CD4-positive, CD25-positive, alpha-beta regulatory T cell (primary cell): ENCODE measurements at regions not wholly inside any gene's neighbourhood (a gene's known extent, or its start where the extent isn't known, plus 50 kb on each side); places are given as distances from the start of the nearest gene placed in this dataset.

ENCODE experiments used
- ATAC-seq, 2 donors: fragments of 150-1000 bp; cut with Tn5 transposase; one replicate each; pipeline ENCODE4 v1.10.0; 2021; ENCODE audit warnings: low read depth in 2 of 2, moderate number of reproducible peaks in 2 of 2, moderate library complexity in 1 of 2
- DNase-seq, 3 donors: peaks; one replicate each; pipeline versions ENCODE4 v3.0.0 to v3.0.0-alpha.2; 2012 to 2022; ENCODE audit warnings: mixed read lengths in 1 of 3
- H3K27ac ChIP-seq: one replicate; pipeline ENCODE4 v1.7.0; 2013; ENCODE audit warnings: mild to moderate bottlenecking, low read length; ENCODE audit not compliant: insufficient read depth, poor library complexity, severe bottlenecking
- H3K27me3 ChIP-seq: one replicate; pipeline ENCODE4 v1.7.0; 2013; ENCODE audit warnings: low read length; ENCODE audit not compliant: control insufficient read depth, insufficient read depth
- H3K36me3 ChIP-seq: one replicate; pipeline ENCODE4 v1.7.0; 2013; ENCODE audit warnings: mild to moderate bottlenecking, low read length, moderate library complexity; ENCODE audit not compliant: control insufficient read depth, insufficient read depth
- H3K4me1 ChIP-seq: 2 replicates; pipeline ENCODE4 v1.7.0; 2013; ENCODE audit warnings: mild to moderate bottlenecking, low read length; ENCODE audit not compliant: insufficient read depth, control insufficient read depth, poor library complexity, severe bottlenecking
- H3K4me3 ChIP-seq: one replicate; pipeline ENCODE4 v1.7.0; 2013; ENCODE audit warnings: low read depth, mild to moderate bottlenecking, low read length, moderate library complexity
- H3K9me3 ChIP-seq, 2 experiments: 1 replicate in 1 of 2; 2 replicates in 1 of 2; pipeline ENCODE4 v1.7.0; 2013; ENCODE audit warnings: low read length in 2 of 2, mild to moderate bottlenecking in 1 of 2, moderate library complexity in 1 of 2; ENCODE audit not compliant: control insufficient read depth in 2 of 2
- H3K27ac Mint-ChIP-seq, 3 donors: one replicate each; pipeline ENCODE4 v1.8.0; 2020 to 2022; ENCODE audit warnings: mild to moderate bottlenecking in 3 of 3, mixed read lengths in 3 of 3, moderate library complexity in 2 of 3
- H3K27me3 Mint-ChIP-seq: one replicate; pipeline ENCODE4 v1.8.0; 2022; ENCODE audit warnings: mild to moderate bottlenecking, mixed read lengths
- H3K36me3 Mint-ChIP-seq: one replicate; pipeline ENCODE4 v1.8.0; 2020; ENCODE audit warnings: mixed read lengths
- H3K4me1 Mint-ChIP-seq, 4 donors: one replicate each; pipeline ENCODE4 v1.8.0; 2020 to 2022; ENCODE audit warnings: mixed read lengths in 4 of 4, mild to moderate bottlenecking in 1 of 4
- H3K4me3 Mint-ChIP-seq, 4 donors: one replicate each; pipeline ENCODE4 v1.8.0; 2020 to 2022; ENCODE audit warnings: mild to moderate bottlenecking in 4 of 4, mixed read lengths in 4 of 4, moderate library complexity in 3 of 4
- H3K9me3 Mint-ChIP-seq, 7 donors: one replicate each; pipeline ENCODE4 v1.8.0; 2020 to 2022; ENCODE audit warnings: mixed read lengths in 7 of 7, mild to moderate bottlenecking in 3 of 7, moderate library complexity in 2 of 7

DNA sequence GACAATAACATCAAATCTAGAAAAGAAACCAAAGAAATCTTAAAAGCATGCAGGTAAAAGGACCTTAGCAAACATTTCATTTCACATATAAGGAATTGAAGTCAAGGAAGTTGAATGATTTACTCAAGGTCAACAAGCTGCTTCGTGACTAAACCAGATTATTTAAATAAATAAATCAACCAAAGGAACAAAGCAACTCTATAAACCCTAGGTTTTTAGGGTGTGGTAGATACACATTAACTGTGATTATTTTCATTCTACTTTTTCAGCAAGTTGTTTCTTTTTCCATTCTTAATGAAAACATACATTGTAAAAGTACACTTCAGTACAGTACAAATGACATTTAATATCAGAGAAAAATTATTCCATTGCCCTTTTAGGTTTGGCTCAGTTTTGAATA is 382.0 kb upstream of the STEAP1 start:
- Mint-ChIP-seq H3K27me3 (no peaks in the 10 kb centered on the region), H3K4me1 (no peaks in the 10 kb centered on the region), H3K4me3 (no peak overlapping the region), H3K27ac (no peak overlapping the region), H3K9me3 (peaks cover 0 to 6% (median 3%) of the 10 kb centered on the region in 7 donors), H3K36me3 (no peaks in the 10 kb centered on the region)
- H3K27me3 ChIP-seq: no peaks in the 10 kb centered on the region
- ATAC-seq: no peak
- no peaks in the 10 kb centered on the region for H3K4me1 ChIP-seq
- H3K9me3 ChIP-seq: no peaks in the 10 kb centered on the region
- no peak overlapping the region for H3K27ac ChIP-seq
- DNase-seq: no peak
- no peak overlapping the region for H3K4me3 ChIP-seq
- no peaks in the 10 kb centered on the region for H3K36me3 ChIP-seq

DNA sequence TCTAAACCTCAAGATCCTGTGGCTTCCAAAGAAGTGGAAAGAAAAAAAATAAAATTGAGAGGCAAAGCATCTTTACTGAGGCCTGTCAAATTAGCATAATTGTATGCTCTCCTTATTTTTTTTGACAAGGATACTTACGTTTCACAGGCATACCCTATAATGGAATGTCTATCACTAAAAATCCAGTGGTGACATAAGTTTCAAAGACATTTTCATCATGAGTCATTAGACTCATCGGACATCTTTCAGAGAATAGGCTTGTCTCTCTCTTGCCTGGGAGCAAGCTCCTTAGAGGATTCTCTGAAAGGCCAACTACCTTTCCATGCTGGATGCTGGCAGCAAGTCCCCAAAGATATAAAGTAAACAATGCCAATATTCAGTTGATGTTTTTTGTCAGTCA is 380.7 kb upstream of the STEAP1 start:
- Mint-ChIP-seq H3K27me3 (no peaks in the 10 kb centered on the region), H3K36me3 (no peaks in the 10 kb centered on the region), H3K4me3 (no peak overlapping the region), H3K27ac (no peak overlapping the region), H3K9me3 (peaks cover 0 to 4% (median 1%) of the 10 kb centered on the region in 7 donors), H3K4me1 (no peaks in the 10 kb centered on the region)
- DNase-seq (no peak), ATAC-seq (no peak)
- Histone ChIP-seq H3K36me3 (no peaks in the 10 kb centered on the region), H3K27ac (no peak overlapping the region), H3K4me1 (no peaks in the 10 kb centered on the region), H3K9me3 (no peaks in the 10 kb centered on the region), H3K4me3 (no peak overlapping the region), H3K27me3 (no peaks in the 10 kb centered on the region)

DNA sequence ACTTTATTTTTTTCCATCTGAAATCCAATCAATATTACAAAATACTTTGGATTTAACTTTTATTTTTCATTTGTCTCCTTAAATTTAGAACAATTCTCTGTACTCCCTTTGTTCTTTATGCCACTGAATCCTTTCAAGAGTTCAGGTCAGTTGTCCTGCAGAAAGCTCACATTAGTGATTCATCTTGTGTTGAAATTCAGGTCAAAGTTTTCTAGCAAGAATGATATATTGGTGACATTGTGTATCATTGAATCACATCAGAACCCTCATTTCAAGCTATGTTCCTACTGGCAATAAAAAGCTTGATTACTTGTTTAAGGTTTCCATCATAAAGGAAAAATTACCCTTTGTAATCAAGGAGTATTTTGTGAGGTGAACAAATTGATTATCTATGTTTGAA is 378.8 kb upstream of the STEAP1 start:
- Histone ChIP-seq H3K4me1 (no peaks in the 10 kb centered on the region), H3K36me3 (no peaks in the 10 kb centered on the region), H3K9me3 (no peaks in the 10 kb centered on the region), H3K4me3 (no peak overlapping the region), H3K27me3 (no peaks in the 10 kb centered on the region), H3K27ac (no peak overlapping the region)
- no peak for ATAC-seq
- H3K4me1 Mint-ChIP-seq: no peaks in the 10 kb centered on the region
- H3K4me3 Mint-ChIP-seq: no peak overlapping the region
- H3K27me3 Mint-ChIP-seq: no peaks in the 10 kb centered on the region
- H3K9me3 Mint-ChIP-seq: peaks cover 0 to 4% (median 2%) of the 10 kb centered on the region in 7 donors
- no peaks in the 10 kb centered on the region for H3K36me3 Mint-ChIP-seq
- H3K27ac Mint-ChIP-seq: no peak overlapping the region
- no peak for DNase-seq

DNA sequence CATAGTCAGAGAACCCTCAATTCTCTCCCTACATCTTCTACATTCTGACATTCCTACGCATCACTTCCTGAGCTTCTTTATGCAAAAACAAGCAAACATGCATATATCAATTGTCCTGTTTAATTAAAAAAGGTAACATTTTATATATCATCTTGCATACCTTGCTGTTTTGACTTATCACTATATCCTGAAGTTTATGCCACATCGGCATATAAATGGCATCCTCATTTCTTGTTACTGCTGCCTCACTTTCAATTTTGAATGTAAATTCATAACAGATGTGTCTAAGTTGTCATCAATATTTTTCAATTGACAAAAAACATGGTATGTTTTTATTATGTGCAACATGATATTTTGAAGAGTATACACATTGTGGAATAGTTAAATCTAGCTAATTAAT is 377.3 kb upstream of the STEAP1 start:
- Mint-ChIP-seq H3K36me3 (no peaks in the 10 kb centered on the region), H3K4me3 (no peak overlapping the region), H3K9me3 (peaks cover 0 to 9% (median 3%) of the 10 kb centered on the region in 7 donors), H3K4me1 (no peaks in the 10 kb centered on the region), H3K27me3 (no peaks in the 10 kb centered on the region), H3K27ac (no peak overlapping the region)
- no peaks in the 10 kb centered on the region for H3K4me1 ChIP-seq
- H3K27me3 ChIP-seq: no peaks in the 10 kb centered on the region
- H3K4me3 ChIP-seq: no peak overlapping the region
- H3K36me3 ChIP-seq: no peaks in the 10 kb centered on the region
- no peak for DNase-seq
- no peak overlapping the region for H3K27ac ChIP-seq
- no peaks in the 10 kb centered on the region for H3K9me3 ChIP-seq
- ATAC-seq: no peak

DNA sequence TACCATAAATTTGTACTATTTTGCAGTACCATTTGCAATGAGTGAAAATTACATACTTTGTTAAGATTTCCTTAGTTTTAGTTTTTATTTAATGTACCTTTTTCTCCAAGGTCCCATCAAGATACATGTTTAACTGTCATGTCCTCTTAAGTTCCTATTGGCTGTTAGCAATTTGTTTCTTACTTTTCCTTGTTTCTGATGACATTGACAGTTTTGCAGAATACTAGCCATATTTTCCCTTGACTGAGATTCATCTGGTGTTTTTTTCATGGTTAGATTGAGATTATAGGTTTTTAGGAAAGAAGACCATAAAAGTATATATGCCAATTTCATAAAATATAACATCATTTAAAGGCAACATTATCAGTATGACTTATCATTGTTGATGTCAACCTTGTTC is 376.8 kb upstream of the STEAP1 start:
- Mint-ChIP-seq H3K36me3 (no peaks in the 10 kb centered on the region), H3K27me3 (no peaks in the 10 kb centered on the region), H3K4me3 (no peak overlapping the region), H3K9me3 (peaks cover 0 to 9% (median 3%) of the 10 kb centered on the region in 7 donors), H3K4me1 (no peaks in the 10 kb centered on the region), H3K27ac (no peak overlapping the region)
- Histone ChIP-seq H3K27ac (no peak overlapping the region), H3K4me3 (no peak overlapping the region), H3K4me1 (no peaks in the 10 kb centered on the region), H3K27me3 (no peaks in the 10 kb centered on the region), H3K9me3 (no peaks in the 10 kb centered on the region), H3K36me3 (no peaks in the 10 kb centered on the region)
- ATAC-seq: no peak
- DNase-seq: no peak

DNA sequence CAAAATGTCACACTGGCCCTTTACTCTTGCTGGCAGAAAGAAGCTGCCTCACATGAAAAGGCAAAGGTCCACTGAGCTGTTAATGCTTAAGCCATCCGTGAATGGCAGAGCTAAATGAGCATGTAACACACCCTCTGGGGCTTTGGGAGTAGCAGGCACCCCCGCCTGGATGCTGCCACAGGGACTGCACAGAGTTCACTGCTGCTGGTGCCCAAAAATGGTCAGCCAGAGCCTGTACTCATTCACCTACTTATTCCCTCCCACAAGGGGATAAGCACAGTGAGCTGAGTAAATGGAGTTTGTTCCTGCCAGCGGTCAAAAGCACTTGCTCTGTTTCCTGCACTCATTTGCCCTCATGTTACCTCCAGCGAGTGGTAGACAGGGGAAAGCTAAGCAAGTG is 374.0 kb upstream of the STEAP1 start:
- H3K4me1 Mint-ChIP-seq: no peaks in the 10 kb centered on the region
- peaks cover 0 to 21% (median 6%) of the 10 kb centered on the region in 7 donors for H3K9me3 Mint-ChIP-seq
- Histone ChIP-seq H3K27me3 (no peaks in the 10 kb centered on the region), H3K4me3 (no peak overlapping the region), H3K9me3 (no peaks in the 10 kb centered on the region), H3K27ac (no peak overlapping the region), H3K36me3 (no peaks in the 10 kb centered on the region), H3K4me1 (no peaks in the 10 kb centered on the region)
- H3K27ac Mint-ChIP-seq: no peak overlapping the region
- ATAC-seq (no peak), DNase-seq (no peak)
- no peaks in the 10 kb centered on the region for H3K36me3 Mint-ChIP-seq
- no peaks in the 10 kb centered on the region for H3K27me3 Mint-ChIP-seq
- no peak overlapping the region for H3K4me3 Mint-ChIP-seq

DNA sequence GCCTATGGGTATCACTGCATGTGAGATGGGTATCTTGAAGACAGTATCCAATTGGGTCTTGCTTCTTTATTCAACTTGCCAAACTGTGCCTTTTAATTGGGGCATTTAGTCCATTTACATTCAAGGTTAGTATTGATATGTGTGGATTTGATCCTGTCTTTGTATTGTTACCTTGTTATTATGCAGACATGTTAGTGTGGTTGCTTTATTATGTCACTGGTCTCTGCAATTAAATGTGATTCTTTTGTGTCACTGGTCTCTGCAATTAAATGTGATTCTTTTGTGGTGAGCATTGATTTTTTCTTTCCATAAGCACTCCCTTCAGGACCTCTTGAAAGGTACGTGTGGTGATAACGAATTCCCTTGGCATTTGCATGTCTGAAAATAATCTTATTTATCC is 357.8 kb upstream of the STEAP1 start:
- Histone ChIP-seq H3K36me3 (no peaks in the 10 kb centered on the region), H3K27me3 (no peaks in the 10 kb centered on the region), H3K4me1 (no peaks in the 10 kb centered on the region), H3K27ac (no peak overlapping the region), H3K4me3 (no peak overlapping the region), H3K9me3 (peaks cover 0 to 4% of the 10 kb centered on the region in 2 experiments)
- H3K9me3 Mint-ChIP-seq: peaks cover 3 to 35% (median 7%) of the 10 kb centered on the region in 7 donors
- no peak overlapping the region for H3K4me3 Mint-ChIP-seq
- ATAC-seq: no peak
- H3K27me3 Mint-ChIP-seq: no peaks in the 10 kb centered on the region
- H3K36me3 Mint-ChIP-seq: no peaks in the 10 kb centered on the region
- no peaks in the 10 kb centered on the region for H3K4me1 Mint-ChIP-seq
- no peak for DNase-seq
- H3K27ac Mint-ChIP-seq: no peak overlapping the region

DNA sequence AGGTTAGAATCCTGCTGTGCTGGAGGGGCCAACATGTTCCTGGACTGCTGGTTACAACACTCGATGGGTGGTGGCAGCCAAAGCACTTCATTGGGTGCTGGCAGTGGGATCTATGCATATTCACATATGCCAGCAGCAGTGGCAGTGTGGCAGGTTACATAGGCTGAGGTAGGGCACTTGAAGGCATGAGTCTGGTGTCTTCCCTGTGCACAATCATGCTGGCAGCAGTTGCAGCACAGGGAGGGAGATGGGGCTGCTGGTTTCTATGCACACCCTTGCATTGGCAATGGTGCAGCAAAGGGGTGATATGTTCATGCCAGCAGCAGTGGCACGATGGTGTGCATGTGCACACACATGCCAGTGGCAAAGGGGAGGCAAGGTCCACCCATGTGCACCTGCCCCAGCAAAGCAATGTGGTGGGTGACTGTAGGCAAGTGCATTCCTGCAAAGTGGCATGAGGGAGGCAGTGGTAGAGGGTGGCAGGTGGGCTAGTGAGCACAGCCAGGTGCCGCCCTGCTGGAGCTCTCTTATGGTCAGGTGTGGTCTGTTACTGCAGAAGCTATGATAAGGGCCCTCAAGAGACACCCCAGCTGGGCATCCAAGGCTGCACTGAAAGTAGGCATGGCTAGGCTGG is 356.2 kb upstream of the STEAP1 start:
- DNase-seq: no peak
- Mint-ChIP-seq H3K9me3 (peaks cover 2 to 28% (median 5%) of the 10 kb centered on the region in 7 donors), H3K27me3 (no peaks in the 10 kb centered on the region), H3K27ac (no peak overlapping the region), H3K36me3 (no peaks in the 10 kb centered on the region), H3K4me3 (no peak overlapping the region), H3K4me1 (no peaks in the 10 kb centered on the region)
- no peaks in the 10 kb centered on the region for H3K4me1 ChIP-seq
- no peak overlapping the region for H3K4me3 ChIP-seq
- no peaks in the 10 kb centered on the region for H3K27me3 ChIP-seq
- ATAC-seq: peak in 1 of 2 donors; percentile 8
- no peak overlapping the region for H3K27ac ChIP-seq
- no peaks in the 10 kb centered on the region for H3K36me3 ChIP-seq
- peaks cover 0 to 1% of the 10 kb centered on the region in 2 experiments for H3K9me3 ChIP-seq
